GM12878 (cell line): ENCODE measurements at regions not wholly inside any gene's neighbourhood (a gene's known extent, or its start where the extent isn't known, plus 50 kb on each side); places are given as distances from the start of the nearest gene placed in this dataset.

Source experiments
- ATF3 ChIP-seq: IDR thresholded peaks from 2 replicates; pipeline ENCODE4 v1.6.1; 2011; ENCODE audit warnings: low read depth, mild to moderate bottlenecking, low read length, moderate library complexity, borderline replicate concordance; ENCODE audit errors: extremely low read depth
- BHLHE40 ChIP-seq, 2 experiments: fragments of 450-650 bp in 1 of 2; IDR thresholded peaks; 2 replicates each; pipeline ENCODE4 v1.6.1; 2011 to 2017; ENCODE audit warnings: low read depth in 2 of 2, borderline replicate concordance in 1 of 2, improper control_type of control experiment in 1 of 2, low read length in 1 of 2, mild to moderate bottlenecking in 1 of 2
- CHD2 ChIP-seq: IDR thresholded peaks from 2 replicates; pipeline ENCODE4 v1.6.1; 2011; ENCODE audit warnings: low read depth, low read length, improper control_type of control experiment, borderline replicate concordance
- CTCF ChIP-seq, 3 experiments: IDR thresholded peaks in 2 of 3; conservative IDR thresholded peaks in 1 of 3; 2 replicates each; pipeline ENCODE4 v1.5.1; 2011; ENCODE audit warnings: low read depth in 3 of 3, low read length in 3 of 3, mild to moderate bottlenecking in 3 of 3, control low read depth in 2 of 3, moderate library complexity in 2 of 3, inconsistent platforms in 1 of 3, mixed read lengths in 1 of 3; ENCODE audit not compliant: control insufficient read depth in 2 of 3, insufficient read depth in 1 of 3; ENCODE audit errors: extremely low read depth in 1 of 3
- EGR1 ChIP-seq, 2 experiments: IDR thresholded peaks; 1 replicate in 1 of 2; 2 replicates in 1 of 2; pipeline ENCODE4 v1.6.1; 2011 to 2012; ENCODE audit warnings: low read depth in 2 of 2, low read length in 2 of 2, borderline replicate concordance in 1 of 2, mild to moderate bottlenecking in 1 of 2, moderate library complexity in 1 of 2
- ETV6 ChIP-seq, 2 experiments: fragments of 450-650 bp in 1 of 2; IDR thresholded peaks in 1 of 2; conservative IDR thresholded peaks in 1 of 2; 2 replicates each; pipeline ENCODE4 v1.6.1; 2014; ENCODE audit warnings: antibody characterized with exemption in 1 of 2, borderline replicate concordance in 1 of 2, low read depth in 1 of 2, mild to moderate bottlenecking in 1 of 2, moderate library complexity in 1 of 2
- EZH2 ChIP-seq: IDR thresholded peaks from 2 replicates; pipeline ENCODE4 v1.6.1; 2012; ENCODE audit warnings: low read depth, mild to moderate bottlenecking, control low read depth, inconsistent platforms, low read length, borderline replicate concordance; ENCODE audit not compliant: control insufficient read depth
- MXI1 ChIP-seq: fragments of 150-350 bp; IDR thresholded peaks from 2 replicates; pipeline ENCODE4 v1.6.1; 2011; ENCODE audit warnings: low read depth, mild to moderate bottlenecking, inconsistent platforms, low read length, improper control_type of control experiment
- POLR2AphosphoS5 ChIP-seq: IDR thresholded peaks from 2 replicates; pipeline ENCODE4 v1.6.1; 2011; ENCODE audit warnings: mild to moderate bottlenecking, low read length, inconsistent platforms
- RB1 ChIP-seq: fragments of 450-650 bp; formaldehyde crosslinking; IDR thresholded peaks from 2 replicates; pipeline ENCODE4 v1.6.1; 2017; ENCODE audit warnings: mild to moderate bottlenecking, borderline replicate concordance
- RFX5 ChIP-seq: IDR thresholded peaks from 2 replicates; pipeline ENCODE4 v1.6.1; 2011; ENCODE audit warnings: low read depth, low read length, improper control_type of control experiment
- ZNF274 ChIP-seq: IDR thresholded peaks from one replicate; pipeline ENCODE4 v1.8.0; 2011; ENCODE audit not compliant: insufficient read length, insufficient read depth
- TF ChIP-seq, protein P1 (sequence below): fragments of 450-650 bp; IDR thresholded peaks from 2 replicates; pipeline ENCODE4 v1.6.1; 2017; ENCODE audit warnings: antibody characterized with exemption, mild to moderate bottlenecking, moderate library complexity

- no peak for TF ChIP-seq CTCF (IDR thresholded peaks at IDR 0.05 in 2 of 3, conservative IDR thresholded peaks at IDR 0.05 in 1 of 3; ENCODE audit: control insufficient read depth in 2 of 3, extremely low read depth in 1 of 3, insufficient read depth in 1 of 3, low read depth in 3 of 3, low read length in 3 of 3)
- TF ChIP-seq ZNF274 = no peak
- no peak for TF ChIP-seq MXI1
- TF ChIP-seq CHD2 = no peak
- TF ChIP-seq, protein P1, sequence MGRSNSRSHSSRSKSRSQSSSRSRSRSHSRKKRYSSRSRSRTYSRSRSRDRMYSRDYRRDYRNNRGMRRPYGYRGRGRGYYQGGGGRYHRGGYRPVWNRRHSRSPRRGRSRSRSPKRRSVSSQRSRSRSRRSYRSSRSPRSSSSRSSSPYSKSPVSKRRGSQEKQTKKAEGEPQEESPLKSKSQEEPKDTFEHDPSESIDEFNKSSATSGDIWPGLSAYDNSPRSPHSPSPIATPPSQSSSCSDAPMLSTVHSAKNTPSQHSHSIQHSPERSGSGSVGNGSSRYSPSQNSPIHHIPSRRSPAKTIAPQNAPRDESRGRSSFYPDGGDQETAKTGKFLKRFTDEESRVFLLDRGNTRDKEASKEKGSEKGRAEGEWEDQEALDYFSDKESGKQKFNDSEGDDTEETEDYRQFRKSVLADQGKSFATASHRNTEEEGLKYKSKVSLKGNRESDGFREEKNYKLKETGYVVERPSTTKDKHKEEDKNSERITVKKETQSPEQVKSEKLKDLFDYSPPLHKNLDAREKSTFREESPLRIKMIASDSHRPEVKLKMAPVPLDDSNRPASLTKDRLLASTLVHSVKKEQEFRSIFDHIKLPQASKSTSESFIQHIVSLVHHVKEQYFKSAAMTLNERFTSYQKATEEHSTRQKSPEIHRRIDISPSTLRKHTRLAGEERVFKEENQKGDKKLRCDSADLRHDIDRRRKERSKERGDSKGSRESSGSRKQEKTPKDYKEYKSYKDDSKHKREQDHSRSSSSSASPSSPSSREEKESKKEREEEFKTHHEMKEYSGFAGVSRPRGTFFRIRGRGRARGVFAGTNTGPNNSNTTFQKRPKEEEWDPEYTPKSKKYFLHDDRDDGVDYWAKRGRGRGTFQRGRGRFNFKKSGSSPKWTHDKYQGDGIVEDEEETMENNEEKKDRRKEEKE = no peak
- no peak for TF ChIP-seq POLR2AphosphoS5
- TF ChIP-seq BHLHE40 (IDR thresholded peaks at IDR 0.05; ENCODE audit: borderline replicate concordance in 1 of 2, low read depth in 2 of 2, low read length in 1 of 2) = no peak
- no peak for TF ChIP-seq RFX5
- TF ChIP-seq EZH2 = no peak
- TF ChIP-seq RB1 = no peak
- TF ChIP-seq ETV6 (conservative IDR thresholded peaks at IDR 0.05 in 1 of 2, IDR thresholded peaks at IDR 0.05 in 1 of 2; ENCODE audit: borderline replicate concordance in 1 of 2, low read depth in 1 of 2) = no peak
- no peak for TF ChIP-seq EGR1 (IDR thresholded peaks at IDR 0.05; ENCODE audit: borderline replicate concordance in 1 of 2, low read depth in 2 of 2, low read length in 2 of 2)
- no peak for TF ChIP-seq ATF3
Observed at GRCh38 chr11:116656011-116656410, 116.8 kb downstream of the BUD13 start.
